ENCODE measurements at regions not wholly inside any gene's neighbourhood (a gene's known extent, or its start where the extent isn't known, plus 50 kb on each side); places are given as distances from the start of the nearest gene placed in this dataset.

DNA sequence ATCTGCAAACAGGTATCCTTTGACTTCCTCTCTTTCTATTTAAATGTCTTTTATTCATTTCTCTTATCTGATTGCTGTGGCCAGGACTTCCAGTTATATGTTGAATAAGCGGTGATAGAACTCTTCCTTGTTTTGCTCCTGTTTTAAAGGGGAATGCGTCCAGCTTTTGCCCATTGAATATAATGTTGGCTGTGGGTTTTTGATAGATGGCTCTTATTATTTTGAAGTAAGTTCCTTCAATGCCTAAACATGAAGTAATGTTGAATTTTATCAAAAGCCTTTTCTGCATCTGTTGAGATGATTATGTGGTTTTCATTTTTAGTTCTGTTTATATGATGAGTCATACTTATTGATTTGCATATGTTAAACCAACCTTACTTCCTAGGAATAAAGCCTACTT, 300.5 kb upstream of the CTNND2 start:
- no peak for DNase-seq (ENCODE audit: low read depth)
- TF ChIP-seq CTCF (IDR thresholded peaks at IDR 0.05; ENCODE audit: insufficient read depth, low read depth, low read length) = no peak
- no peak overlapping the region for H3K4me3 ChIP-seq (ENCODE audit: low read depth, low read length)

DNA sequence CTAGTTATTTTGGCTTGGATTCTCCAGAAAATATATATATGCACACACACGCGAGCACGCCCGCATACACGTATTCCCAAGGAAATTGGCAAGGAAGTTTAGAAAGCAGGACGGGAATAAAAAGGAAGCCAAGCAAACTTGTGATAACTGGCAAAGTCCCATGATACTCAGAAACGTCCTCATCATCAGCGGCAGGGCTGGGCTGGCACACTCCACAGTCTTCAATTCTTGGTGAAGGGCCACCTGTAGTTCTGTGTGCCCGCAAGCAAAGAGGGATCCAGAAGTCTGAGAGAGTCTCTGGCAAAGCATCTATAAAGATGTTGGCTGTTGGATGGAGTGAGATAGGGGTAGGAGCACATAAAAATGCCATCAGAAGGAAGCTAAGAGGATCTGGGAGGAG, 289.3 kb upstream of the CTNND2 start:
- no peak for TF ChIP-seq CTCF (IDR thresholded peaks at IDR 0.05; ENCODE audit: insufficient read depth, low read depth, low read length)
- no peak for DNase-seq (ENCODE audit: low read depth)
- H3K4me3 ChIP-seq (ENCODE audit: low read depth, low read length) = no peak overlapping the region

- no peak overlapping the region for H3K4me3 ChIP-seq (ENCODE audit: low read depth, low read length)
Observed at GRCh38 chr5:12183003-12183402, 278.8 kb upstream of the CTNND2 start.

DNA sequence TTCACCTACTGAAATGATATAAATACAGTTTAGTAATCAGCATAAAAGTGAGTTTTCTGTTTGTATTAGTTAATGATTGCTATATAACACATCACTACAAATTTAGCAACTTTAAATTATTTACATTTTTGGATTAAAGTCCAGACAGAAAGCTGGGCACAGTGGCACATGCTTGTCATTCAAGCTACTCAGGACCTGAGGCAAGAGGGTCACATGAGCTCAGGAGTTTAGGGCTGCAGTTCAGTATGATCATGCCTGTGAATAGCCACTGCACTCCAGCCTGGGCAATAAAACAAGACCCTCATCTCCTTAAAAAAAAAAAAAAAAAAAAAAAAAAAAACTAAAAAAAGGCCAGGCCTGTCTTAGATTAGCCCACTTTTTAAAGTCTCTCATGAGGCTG, 273.6 kb upstream of the CTNND2 start:
- no peak for TF ChIP-seq CTCF (IDR thresholded peaks at IDR 0.05; ENCODE audit: insufficient read depth, low read depth, low read length)
- H3K4me3 ChIP-seq (ENCODE audit: low read depth, low read length) = no peak overlapping the region
- DNase-seq (ENCODE audit: low read depth) = no peak

More at GRCh38 chr5:12183003-12183402, 278.8 kb upstream of the CTNND2 start:
- TF ChIP-seq CTCF (IDR thresholded peaks at IDR 0.05; ENCODE audit: insufficient read depth, low read depth, low read length) = no peak
- DNase-seq (ENCODE audit: low read depth) = no peak

DNA sequence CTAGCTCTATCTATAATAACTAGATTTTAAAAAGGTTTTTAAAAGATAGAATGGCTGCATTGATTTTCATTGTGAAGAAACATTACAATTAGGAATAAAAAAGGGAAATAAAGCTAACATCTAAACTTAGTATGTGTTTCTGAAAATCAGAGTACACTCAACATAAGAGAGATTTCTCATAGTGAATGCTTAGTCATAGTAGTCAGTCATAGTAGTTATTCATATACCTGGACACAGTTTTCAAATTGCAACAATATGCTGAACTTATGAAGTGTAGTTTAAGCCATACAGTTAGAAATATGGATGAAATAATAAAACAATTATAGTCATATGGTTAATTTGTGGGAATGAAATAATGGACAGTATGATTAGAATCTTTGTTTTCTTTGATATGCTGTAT, 273.0 kb upstream of the CTNND2 start:
- H3K4me3 ChIP-seq (ENCODE audit: low read depth, low read length) = no peak overlapping the region
- DNase-seq (ENCODE audit: low read depth) = no peak
- TF ChIP-seq CTCF (IDR thresholded peaks at IDR 0.05; ENCODE audit: insufficient read depth, low read depth, low read length) = no peak

DNA sequence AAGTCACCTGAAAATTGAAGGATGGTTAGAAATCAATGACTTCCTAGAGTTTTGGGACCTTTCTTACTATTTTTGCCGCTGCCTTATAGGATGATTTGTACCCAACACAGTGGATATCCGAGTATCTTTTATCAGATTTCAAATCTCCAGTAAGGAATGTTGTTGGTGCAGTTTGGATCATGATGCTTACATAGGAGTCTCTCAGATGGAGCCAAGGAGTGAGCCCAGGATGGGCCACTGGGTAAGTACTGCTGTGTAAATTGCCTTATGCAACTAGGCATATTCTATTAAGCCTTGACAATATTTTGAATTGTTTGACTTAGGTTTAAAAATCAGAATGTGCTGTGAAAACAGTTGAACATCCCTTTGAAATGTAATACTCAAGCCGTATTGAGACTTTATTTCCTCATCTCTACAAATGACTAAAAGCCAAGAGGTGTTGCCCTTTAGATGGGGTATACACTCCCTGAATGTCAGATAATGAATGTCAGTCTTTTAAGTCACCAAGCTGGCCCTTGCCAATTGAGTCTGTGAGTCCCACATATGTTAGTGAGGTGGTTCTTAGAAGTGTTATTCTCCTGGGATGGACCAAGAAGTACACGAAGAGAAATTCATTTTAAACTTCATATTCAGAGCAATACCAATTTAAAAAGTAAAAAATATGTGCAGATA, 271.8 kb upstream of the CTNND2 start:
- H3K4me3 ChIP-seq (ENCODE audit: low read depth, low read length) = no peak overlapping the region
- no peak for TF ChIP-seq CTCF (IDR thresholded peaks at IDR 0.05; ENCODE audit: insufficient read depth, low read depth, low read length)
- DNase-seq (ENCODE audit: low read depth) = no peak

- no peak for DNase-seq (ENCODE audit: low read depth)
- H3K4me3 ChIP-seq (ENCODE audit: low read depth, low read length) = no peak overlapping the region
- TF ChIP-seq CTCF (IDR thresholded peaks at IDR 0.05; ENCODE audit: insufficient read depth, low read depth, low read length) = no peak
Observed at GRCh38 chr5:12174734-12175133, 270.5 kb upstream of the CTNND2 start.

All from fibroblast of villous mesenchyme (primary cell).